ENCODE measurements at regions not wholly inside any gene's neighbourhood (a gene's known extent, or its start where the extent isn't known, plus 50 kb on each side); places are given as distances from the start of the nearest gene placed in this dataset.

DNA sequence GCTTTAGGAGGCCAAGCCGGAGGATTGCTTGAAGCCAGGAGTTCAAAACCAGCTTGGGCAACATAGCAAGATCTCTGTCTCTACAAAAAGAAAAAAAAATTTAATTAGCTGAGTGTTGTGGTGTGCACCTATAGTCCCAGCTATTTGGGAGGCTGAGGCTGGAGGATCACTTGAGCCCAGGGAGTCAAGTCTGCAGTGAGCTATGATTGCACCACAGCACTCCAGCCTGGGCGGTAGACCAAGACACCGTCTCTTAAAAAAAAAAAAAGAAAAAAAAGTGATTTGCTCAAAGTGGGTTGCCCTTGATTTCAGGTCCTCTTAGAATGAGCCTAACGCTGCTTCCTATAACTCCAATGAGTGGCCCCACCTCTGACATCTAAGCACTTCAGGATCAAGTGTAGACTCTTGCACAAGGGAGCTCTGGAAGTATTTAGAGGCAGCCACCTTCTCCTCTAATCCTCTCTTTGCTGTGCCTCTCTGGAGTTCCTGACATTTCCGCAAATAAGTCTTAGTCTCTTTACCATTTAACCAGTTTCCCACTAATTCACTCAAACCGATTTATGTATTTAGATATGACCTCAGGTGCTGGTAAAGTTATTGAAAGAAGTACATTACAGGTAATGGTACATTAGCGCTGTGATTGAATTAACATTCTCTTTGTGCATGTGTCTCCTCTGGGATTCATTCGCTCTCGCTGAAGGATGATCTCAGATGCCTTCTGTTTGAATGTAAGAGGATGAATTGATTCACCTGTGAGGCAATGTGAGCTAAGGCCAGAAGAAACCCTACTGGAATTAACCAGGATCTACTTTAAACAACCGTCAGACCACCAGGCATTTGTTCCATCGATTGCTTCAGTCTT is 60.8 kb upstream of the CELF2 start:
- TF ChIP-seq, protein P1, sequence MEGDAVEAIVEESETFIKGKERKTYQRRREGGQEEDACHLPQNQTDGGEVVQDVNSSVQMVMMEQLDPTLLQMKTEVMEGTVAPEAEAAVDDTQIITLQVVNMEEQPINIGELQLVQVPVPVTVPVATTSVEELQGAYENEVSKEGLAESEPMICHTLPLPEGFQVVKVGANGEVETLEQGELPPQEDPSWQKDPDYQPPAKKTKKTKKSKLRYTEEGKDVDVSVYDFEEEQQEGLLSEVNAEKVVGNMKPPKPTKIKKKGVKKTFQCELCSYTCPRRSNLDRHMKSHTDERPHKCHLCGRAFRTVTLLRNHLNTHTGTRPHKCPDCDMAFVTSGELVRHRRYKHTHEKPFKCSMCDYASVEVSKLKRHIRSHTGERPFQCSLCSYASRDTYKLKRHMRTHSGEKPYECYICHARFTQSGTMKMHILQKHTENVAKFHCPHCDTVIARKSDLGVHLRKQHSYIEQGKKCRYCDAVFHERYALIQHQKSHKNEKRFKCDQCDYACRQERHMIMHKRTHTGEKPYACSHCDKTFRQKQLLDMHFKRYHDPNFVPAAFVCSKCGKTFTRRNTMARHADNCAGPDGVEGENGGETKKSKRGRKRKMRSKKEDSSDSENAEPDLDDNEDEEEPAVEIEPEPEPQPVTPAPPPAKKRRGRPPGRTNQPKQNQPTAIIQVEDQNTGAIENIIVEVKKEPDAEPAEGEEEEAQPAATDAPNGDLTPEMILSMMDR (IDR thresholded peaks at IDR 0.05; ENCODE audit: borderline replicate concordance, insufficient read depth, low read depth, low read length) = no peak
- H3K4me3 ChIP-seq (ENCODE audit: low read depth, low read length) = no peak overlapping the region

DNA sequence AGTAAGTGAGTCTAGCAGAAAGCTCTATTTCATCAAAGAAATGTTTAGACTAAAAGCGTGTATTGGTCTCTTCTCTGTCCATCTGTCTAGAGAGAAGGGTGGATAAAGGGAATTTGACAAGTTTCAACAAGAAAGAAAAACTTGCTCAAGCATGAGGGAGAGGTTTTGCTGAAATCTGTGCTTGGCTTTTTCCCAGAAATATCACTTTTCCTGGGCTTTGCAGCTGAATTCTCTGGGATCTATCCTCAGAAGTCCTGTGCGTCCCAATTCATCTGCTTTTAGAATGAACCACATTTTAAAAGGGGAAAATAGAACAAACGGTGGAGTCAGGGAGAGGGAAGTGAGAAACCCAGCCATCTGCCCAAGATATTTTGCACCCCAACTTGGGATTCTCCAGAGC is 59.6 kb upstream of the CELF2 start:
- TF ChIP-seq, protein P1 (IDR thresholded peaks at IDR 0.05; ENCODE audit: borderline replicate concordance, insufficient read depth, low read depth, low read length) = no peak
- H3K4me3 ChIP-seq (ENCODE audit: low read depth, low read length) = no peak overlapping the region

DNA sequence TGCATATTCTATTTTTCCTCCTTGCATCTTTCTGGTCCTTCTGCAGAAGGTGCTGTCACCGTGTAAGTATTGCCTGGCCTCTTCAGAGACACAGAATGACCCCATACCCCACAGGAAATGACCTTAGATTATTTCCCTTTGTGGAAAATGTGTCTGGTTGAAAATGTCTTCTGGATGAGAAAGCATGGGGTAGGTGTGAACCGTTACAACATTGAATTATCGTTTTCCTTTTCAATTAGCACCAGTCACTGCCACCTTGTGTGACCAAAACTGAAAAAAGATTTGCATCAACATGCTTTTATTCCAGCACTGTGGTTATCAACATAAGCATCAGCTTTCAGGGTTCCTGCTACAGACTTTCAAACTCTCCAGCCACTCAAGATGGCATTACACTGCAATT is 58.0 kb upstream of the CELF2 start:
- TF ChIP-seq, protein P1 (IDR thresholded peaks at IDR 0.05; ENCODE audit: borderline replicate concordance, insufficient read depth, low read depth, low read length) = no peak
- no peak overlapping the region for H3K4me3 ChIP-seq (ENCODE audit: low read depth, low read length)

DNA sequence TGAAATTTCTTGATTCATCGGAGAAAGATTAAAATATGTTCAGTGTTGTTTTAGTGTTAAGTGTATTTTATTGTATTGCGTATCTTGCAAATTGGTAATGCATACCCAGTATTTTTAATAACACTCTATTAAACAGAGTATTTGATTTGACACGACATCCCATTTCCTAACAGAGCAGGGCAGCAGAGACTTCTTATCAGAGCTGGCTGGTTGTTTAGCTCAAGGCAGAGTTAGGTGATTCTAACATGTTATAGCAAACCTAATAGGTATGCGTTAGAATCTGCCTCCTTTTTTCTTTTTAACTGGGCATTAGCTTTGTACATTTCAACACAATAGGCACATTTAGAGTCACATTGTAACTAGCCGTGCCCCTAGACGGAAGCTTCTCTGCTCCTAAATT is 57.1 kb upstream of the CELF2 start:
- TF ChIP-seq, protein P1 (IDR thresholded peaks at IDR 0.05; ENCODE audit: borderline replicate concordance, insufficient read depth, low read depth, low read length) = no peak
- no peak overlapping the region for H3K4me3 ChIP-seq (ENCODE audit: low read depth, low read length)

DNA sequence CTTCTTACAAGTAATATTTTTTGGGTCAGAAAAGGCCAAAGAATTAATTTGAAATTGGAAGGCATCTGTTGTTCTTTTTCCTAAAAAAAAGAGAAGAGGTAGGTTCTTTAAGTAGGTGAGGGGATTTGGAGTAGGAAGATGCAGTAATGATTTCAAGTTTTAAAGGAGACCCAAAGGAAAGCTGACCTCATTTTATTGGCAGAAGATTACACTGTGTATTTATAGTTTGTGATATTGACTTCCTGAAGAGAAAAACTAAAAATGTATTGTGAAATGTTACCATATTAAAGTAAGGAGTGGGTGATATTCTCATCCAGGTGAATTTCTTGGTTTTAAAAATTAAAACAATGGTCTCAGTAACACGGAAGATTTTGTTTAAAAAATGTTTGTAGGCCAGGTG is 56.6 kb upstream of the CELF2 start:
- TF ChIP-seq, protein P1 (IDR thresholded peaks at IDR 0.05; ENCODE audit: borderline replicate concordance, insufficient read depth, low read depth, low read length) = no peak
- H3K4me3 ChIP-seq (ENCODE audit: low read depth, low read length) = no peak overlapping the region

DNA sequence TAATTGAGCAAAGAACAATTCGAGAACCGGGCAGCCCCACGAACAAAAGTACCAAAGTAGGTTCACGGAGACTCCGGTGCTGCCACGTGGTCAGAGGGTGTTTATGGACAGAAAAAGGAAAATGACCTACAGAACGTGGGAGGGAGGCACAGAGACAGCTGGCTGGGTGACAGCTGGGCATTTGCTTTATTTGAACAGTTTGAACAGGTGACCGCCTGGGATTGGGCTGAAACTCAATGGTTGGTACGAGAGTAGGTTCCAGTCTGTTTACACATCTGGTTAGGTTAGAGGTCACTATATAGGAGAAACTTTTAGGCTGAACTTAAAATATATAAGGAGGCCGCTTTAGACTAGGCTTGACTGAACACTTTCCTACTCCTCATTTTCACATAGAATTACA is 50.6 kb upstream of the CELF2 start:
- H3K4me3 ChIP-seq (ENCODE audit: low read depth, low read length) = no peak overlapping the region
- TF ChIP-seq, protein P1 (IDR thresholded peaks at IDR 0.05; ENCODE audit: borderline replicate concordance, insufficient read depth, low read depth, low read length) = no peak

DNA sequence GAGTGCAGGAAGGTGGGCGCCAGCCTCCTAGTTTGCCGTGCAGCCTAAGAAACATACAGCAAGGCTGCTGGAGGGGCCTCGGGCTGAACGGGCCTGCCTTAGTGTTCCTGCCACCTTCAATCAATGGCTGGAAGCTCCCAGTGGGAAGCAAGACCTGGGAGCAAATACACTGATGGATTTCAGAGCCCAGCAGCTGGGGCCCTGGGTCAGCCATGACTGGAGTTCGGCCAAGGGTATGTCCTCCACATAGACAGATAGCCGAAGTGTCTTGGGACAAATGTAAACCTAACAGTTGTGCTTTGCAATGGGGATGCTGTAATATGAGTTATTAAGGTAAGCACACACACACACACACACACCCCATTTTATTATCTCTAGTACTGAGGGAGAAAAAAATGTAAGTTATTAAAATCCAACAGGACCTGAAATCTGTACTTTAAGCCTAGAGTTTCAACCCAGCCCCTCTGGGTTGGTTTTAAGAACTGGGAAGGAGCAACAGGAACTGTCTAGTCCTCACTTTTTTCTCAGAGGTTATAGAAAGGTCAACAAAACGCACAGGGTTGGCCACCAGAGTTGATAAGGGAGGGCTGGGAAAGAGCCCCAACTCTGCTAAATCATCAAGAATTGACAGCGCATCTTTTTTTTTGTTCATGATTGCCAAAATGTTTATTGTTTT is 50.0 kb upstream of the CELF2 start:
- TF ChIP-seq, protein P1 (IDR thresholded peaks at IDR 0.05; ENCODE audit: borderline replicate concordance, insufficient read depth, low read depth, low read length) = no peak
- no peak overlapping the region for H3K4me3 ChIP-seq (ENCODE audit: low read depth, low read length)

All from GM12875 (cell line).